ENCODE measurements at regions not wholly inside any gene's neighbourhood (a gene's known extent, or its start where the extent isn't known, plus 50 kb on each side); places are given as distances from the start of the nearest gene placed in this dataset.

GRCh38 chr4:65893957-65894755 is 223.9 kb upstream of the EPHA5 start:
- no peak overlapping the region for H3K4me3 ChIP-seq (ENCODE audit: low read depth in 1 of 2, low read length in 1 of 2)
- no peak overlapping the region for H3K27ac ChIP-seq
- TF ChIP-seq CTCF (IDR thresholded peaks at IDR 0.05) = no peak
- no peaks in the 10 kb centered on the region for H3K27me3 ChIP-seq
- H3K9me3 ChIP-seq = no peaks in the 10 kb centered on the region
- H3K36me3 ChIP-seq = no peaks in the 10 kb centered on the region
- no peaks in the 10 kb centered on the region for H3K4me1 ChIP-seq (ENCODE audit: control insufficient read depth in 1 of 2, insufficient read depth in 1 of 2, low read depth in 1 of 2, low read length in 1 of 2)

GRCh38 chr4:65893271-65893670 is 223.0 kb upstream of the EPHA5 start:
- no peak overlapping the region for H3K27ac ChIP-seq
- H3K36me3 ChIP-seq = no peaks in the 10 kb centered on the region
- no peak overlapping the region for H3K4me3 ChIP-seq (ENCODE audit: low read depth in 1 of 2, low read length in 1 of 2)
- no peaks in the 10 kb centered on the region for H3K4me1 ChIP-seq (ENCODE audit: control insufficient read depth in 1 of 2, insufficient read depth in 1 of 2, low read depth in 1 of 2, low read length in 1 of 2)
- TF ChIP-seq CTCF (IDR thresholded peaks at IDR 0.05) = no peak
- no peaks in the 10 kb centered on the region for H3K9me3 ChIP-seq
- H3K27me3 ChIP-seq = no peaks in the 10 kb centered on the region

GRCh38 chr4:65880594-65880993 is 210.3 kb upstream of the EPHA5 start:
- Histone ChIP-seq H3K27me3 (no peaks in the 10 kb centered on the region), H3K4me3 (ENCODE audit: low read depth in 1 of 2, low read length in 1 of 2) (no peak overlapping the region), H3K4me1 (ENCODE audit: control insufficient read depth in 1 of 2, insufficient read depth in 1 of 2, low read depth in 1 of 2, low read length in 1 of 2) (no peaks in the 10 kb centered on the region), H3K9me3 (no peaks in the 10 kb centered on the region), H3K36me3 (no peaks in the 10 kb centered on the region), H3K27ac (no peak overlapping the region)
- no peak for TF ChIP-seq CTCF (IDR thresholded peaks at IDR 0.05)

GRCh38 chr4:65868096-65868824 is 198.0 kb upstream of the EPHA5 start:
- Histone ChIP-seq H3K27ac (no peak overlapping the region), H3K27me3 (no peaks in the 10 kb centered on the region), H3K4me1 (ENCODE audit: control insufficient read depth in 1 of 2, insufficient read depth in 1 of 2, low read depth in 1 of 2, low read length in 1 of 2) (no peaks in the 10 kb centered on the region), H3K9me3 (no peaks in the 10 kb centered on the region), H3K36me3 (no peaks in the 10 kb centered on the region), H3K4me3 (ENCODE audit: low read depth in 1 of 2, low read length in 1 of 2) (no peak overlapping the region)
- no peak for TF ChIP-seq CTCF (IDR thresholded peaks at IDR 0.05)

GRCh38 chr4:65865489-65865888 is 195.2 kb upstream of the EPHA5 start:
- Histone ChIP-seq H3K27ac (no peak overlapping the region), H3K27me3 (no peaks in the 10 kb centered on the region), H3K36me3 (no peaks in the 10 kb centered on the region), H3K4me1 (ENCODE audit: control insufficient read depth in 1 of 2, insufficient read depth in 1 of 2, low read depth in 1 of 2, low read length in 1 of 2) (no peaks in the 10 kb centered on the region), H3K4me3 (ENCODE audit: low read depth in 1 of 2, low read length in 1 of 2) (no peak overlapping the region), H3K9me3 (no peaks in the 10 kb centered on the region)
- no peak for TF ChIP-seq CTCF (IDR thresholded peaks at IDR 0.05)
